Natural killer cell (primary cell): ENCODE measurements at regions not wholly inside any gene's neighbourhood (a gene's known extent, or its start where the extent isn't known, plus 50 kb on each side); places are given as distances from the start of the nearest gene placed in this dataset.
"Not testable (repeated sequence)": the region's sequence is repeated elsewhere in the genome, so short reads cannot be mapped to it uniquely, and the experiment has no call there.

ENCODE experiments used
- ATAC-seq, 3 donors: fragments of 150-1000 bp in 2 of 3; fragments of 200-7000 bp in 1 of 3; cut with Tn5 transposase; 1 replicate in 1 of 3; 2 replicates in 2 of 3; pipeline ENCODE4 v1.10.0; 2021; ENCODE audit warnings: mild to moderate bottlenecking in 2 of 3, moderate library complexity in 2 of 3
- DNase-seq, 2 donors: peaks; one replicate each; pipeline versions ENCODE4 v3.0.0 to v3.0.0-alpha.2; 2013 to 2021; ENCODE audit warnings: mixed read lengths in 1 of 2
- H3K27ac ChIP-seq: one replicate; pipeline ENCODE4 v1.5.1; 2013; ENCODE audit warnings: mild to moderate bottlenecking, low read length
- H3K27me3 ChIP-seq: one replicate; pipeline ENCODE4 v1.6.1; 2013; ENCODE audit warnings: low read length; ENCODE audit not compliant: control insufficient read depth, insufficient read depth
- H3K36me3 ChIP-seq: one replicate; pipeline ENCODE4 v1.6.1; 2013; ENCODE audit warnings: low read length; ENCODE audit not compliant: control insufficient read depth, insufficient read depth
- H3K4me1 ChIP-seq: one replicate; pipeline ENCODE4 v1.6.1; 2013; ENCODE audit warnings: low read length; ENCODE audit not compliant: control insufficient read depth, insufficient read depth
- H3K4me3 ChIP-seq: one replicate; pipeline ENCODE4 v1.5.1; 2013; ENCODE audit warnings: low read length
- H3K9me3 ChIP-seq: one replicate; pipeline ENCODE4 v1.6.1; 2013; ENCODE audit warnings: low read length; ENCODE audit not compliant: control insufficient read depth, insufficient read depth
- H3K27ac Mint-ChIP-seq, 2 donors: one replicate each; pipeline ENCODE4 v1.8.0; 2022; ENCODE audit warnings: mild to moderate bottlenecking in 2 of 2, mixed read lengths in 2 of 2, moderate library complexity in 1 of 2
- H3K27me3 Mint-ChIP-seq, 2 donors: one replicate each; pipeline ENCODE4 v1.8.0; 2022; ENCODE audit warnings: low read depth in 2 of 2, mixed read lengths in 2 of 2
- H3K36me3 Mint-ChIP-seq: one replicate; pipeline ENCODE4 v1.8.0; 2022; ENCODE audit warnings: mixed read lengths
- H3K4me1 Mint-ChIP-seq, 2 donors: one replicate each; pipeline ENCODE4 v1.8.0; 2022; ENCODE audit warnings: mixed read lengths in 2 of 2
- H3K4me3 Mint-ChIP-seq: one replicate; pipeline ENCODE4 v1.8.0; 2022; ENCODE audit warnings: mild to moderate bottlenecking, moderate library complexity, mixed read lengths
- H3K9me3 Mint-ChIP-seq, 2 donors: one replicate each; pipeline ENCODE4 v1.8.0; 2022; ENCODE audit warnings: mixed read lengths in 2 of 2
- WGBS: methylation state at CpG from one replicate; pipeline ENCODE4 v1.1.7; 2013; ENCODE audit warnings: missing lambda C conversion rate; ENCODE audit not compliant: insufficient coverage; 5-methylcytosine and 5-hydroxymethylcytosine counted together
- intact Hi-C: fragments of 100-400 bp; cut with micrococcal nuclease; formaldehyde crosslinking; loops from one replicate; pipeline ENCODE4 v1.14.2; 2022

DNA sequence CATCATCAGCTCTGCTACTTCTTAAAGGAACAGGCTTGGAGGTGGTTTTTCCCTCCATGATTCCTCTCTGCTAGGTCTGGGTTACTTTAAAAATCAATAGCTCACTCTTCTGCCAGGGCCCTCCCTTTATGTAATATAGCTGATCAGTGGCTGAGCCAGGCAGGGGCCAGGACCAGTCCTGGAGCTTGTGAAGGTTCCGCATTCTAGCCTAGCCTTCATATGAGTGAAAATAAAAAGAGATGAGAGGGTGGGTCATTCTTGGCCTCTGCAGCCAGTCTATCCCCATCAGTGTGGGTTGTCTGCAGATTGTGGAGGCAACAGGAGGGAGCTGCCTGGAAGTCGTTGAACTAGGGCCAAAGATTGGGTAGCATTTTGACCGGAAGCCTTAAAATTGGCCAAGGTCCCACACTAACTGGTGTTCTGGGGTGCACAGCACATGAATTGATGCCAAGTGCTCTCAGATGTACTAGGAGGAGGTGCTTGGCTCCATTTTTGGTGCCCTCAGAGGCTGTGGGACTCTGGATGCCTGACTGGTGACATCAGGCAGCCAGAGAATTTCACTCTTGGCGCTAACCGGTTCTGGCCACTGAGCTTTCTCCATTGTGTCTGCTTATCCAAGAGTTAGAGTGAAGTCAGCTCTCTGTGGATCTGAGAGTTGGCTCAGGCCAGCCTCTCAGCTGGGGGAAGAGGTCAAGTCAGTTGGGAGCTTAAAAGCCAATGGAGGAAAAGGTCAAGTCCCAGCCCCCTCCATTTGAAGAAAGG is 93.7 kb upstream of the FAM72C start:
- H3K4me3 ChIP-seq, H3K36me3 Mint-ChIP-seq, H3K27me3 Mint-ChIP-seq, ATAC-seq, H3K9me3 ChIP-seq, H3K36me3 ChIP-seq, H3K9me3 Mint-ChIP-seq, intact Hi-C loops, H3K4me1 Mint-ChIP-seq, H3K4me1 ChIP-seq, H3K27ac ChIP-seq, H3K4me3 Mint-ChIP-seq, H3K27me3 ChIP-seq, DNase-seq, H3K27ac Mint-ChIP-seq: not testable (repeated sequence)
- WGBS: no CpG with 5 or more reads among the region's 5 CpGs

DNA sequence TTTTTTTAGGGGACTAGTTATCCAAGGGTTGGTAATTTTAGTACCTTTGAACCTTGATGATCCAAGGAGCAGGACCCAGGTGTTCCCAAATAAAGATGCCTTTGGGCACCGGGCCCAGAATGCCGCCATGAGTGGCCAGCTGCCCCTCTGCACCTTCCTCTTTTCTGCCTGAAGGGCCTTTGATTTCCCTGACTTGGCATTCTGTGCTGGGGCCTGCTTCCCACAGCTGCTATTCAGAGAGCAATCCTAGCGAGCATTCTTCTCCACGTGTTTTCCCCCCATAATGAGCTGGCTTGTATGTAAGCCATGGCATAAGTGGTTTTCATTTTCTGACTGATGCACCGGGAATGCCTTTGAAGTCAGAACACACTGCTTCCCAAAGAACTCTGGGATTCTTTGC is 77.6 kb upstream of the FAM72C start:
- H3K27ac Mint-ChIP-seq, H3K27me3 ChIP-seq, H3K36me3 Mint-ChIP-seq, H3K4me3 ChIP-seq, H3K36me3 ChIP-seq, H3K4me1 Mint-ChIP-seq, intact Hi-C loops, H3K4me3 Mint-ChIP-seq, H3K27me3 Mint-ChIP-seq, H3K9me3 ChIP-seq, H3K27ac ChIP-seq, DNase-seq, H3K9me3 Mint-ChIP-seq, H3K4me1 ChIP-seq, ATAC-seq: not testable (repeated sequence)
- no CpG with 5 or more reads among the region's 5 CpGs for WGBS

DNA sequence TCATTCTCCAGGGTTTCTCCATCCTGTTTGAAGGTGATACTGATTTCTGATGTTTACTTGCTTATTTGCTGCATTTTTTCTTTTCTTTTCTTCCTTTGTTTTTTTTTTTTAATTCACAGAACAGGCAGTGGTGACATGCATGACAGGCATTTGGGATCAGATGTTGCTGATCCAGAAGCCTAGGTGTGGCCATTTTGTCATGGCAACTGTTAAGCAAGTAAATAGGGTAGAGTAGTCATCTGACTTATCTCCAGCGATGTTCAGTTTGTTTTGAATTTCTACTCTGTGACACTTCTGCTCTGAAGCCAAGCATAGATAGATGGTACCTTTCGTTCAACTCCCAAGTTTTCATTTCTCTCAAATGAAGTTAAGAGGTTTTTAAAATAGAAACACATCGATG is 74.9 kb upstream of the FAM72C start:
- H3K4me3 ChIP-seq, H3K36me3 Mint-ChIP-seq, H3K27me3 Mint-ChIP-seq, H3K27ac ChIP-seq, H3K4me1 Mint-ChIP-seq, H3K27ac Mint-ChIP-seq, H3K4me3 Mint-ChIP-seq, H3K9me3 ChIP-seq, H3K36me3 ChIP-seq, DNase-seq, H3K27me3 ChIP-seq, intact Hi-C loops, H3K9me3 Mint-ChIP-seq, H3K4me1 ChIP-seq, ATAC-seq: not testable (repeated sequence)
- WGBS: no CpG with 5 or more reads among the region's 3 CpGs

DNA sequence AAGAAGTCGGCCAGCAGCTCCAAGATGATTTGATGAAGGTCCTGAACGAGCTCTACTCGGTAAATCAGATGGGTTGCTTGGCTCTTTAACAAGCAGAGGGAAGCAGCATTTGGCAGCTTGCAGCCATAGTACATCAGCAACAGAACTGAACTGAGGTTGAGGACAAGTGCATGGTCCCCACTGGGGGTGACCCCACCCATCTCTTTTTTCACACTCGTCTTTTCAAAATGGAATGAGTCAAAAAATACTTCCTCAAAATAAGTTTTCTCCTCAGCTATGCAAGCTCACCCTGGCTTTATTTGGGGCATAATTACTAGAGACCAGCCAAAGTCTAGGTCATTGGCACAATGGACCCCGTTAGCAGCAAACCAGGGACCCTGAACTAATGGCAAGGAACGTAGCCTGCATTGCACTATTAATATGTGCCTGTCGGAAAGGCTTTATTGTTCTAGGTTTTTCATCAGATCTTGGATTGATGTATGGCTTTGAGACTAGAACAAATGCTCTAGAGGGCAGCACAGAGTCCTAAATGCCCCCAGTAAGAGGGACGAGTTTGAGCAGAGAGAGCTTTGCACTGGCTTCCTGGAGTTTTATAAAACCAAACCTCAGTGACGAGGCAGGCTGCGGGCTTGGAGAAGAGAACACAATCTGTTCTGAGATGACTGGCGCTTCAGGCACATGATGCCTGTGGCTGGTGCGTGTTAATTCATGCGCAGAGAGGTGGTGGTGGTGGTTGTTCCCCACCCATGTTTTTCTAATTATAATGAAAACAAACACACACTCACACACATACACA is 74.2 kb upstream of the FAM72C start:
- H3K4me1 ChIP-seq, H3K4me3 Mint-ChIP-seq, H3K36me3 Mint-ChIP-seq, H3K27ac ChIP-seq, intact Hi-C loops, H3K27me3 ChIP-seq, H3K4me3 ChIP-seq, H3K36me3 ChIP-seq, H3K9me3 Mint-ChIP-seq, H3K4me1 Mint-ChIP-seq, H3K9me3 ChIP-seq, H3K27ac Mint-ChIP-seq, H3K27me3 Mint-ChIP-seq: not testable (repeated sequence)
- WGBS: 50% methylated on average over 1 of the region's 13 CpGs
- DNase-seq (peak; percentile 15 to 59), ATAC-seq (peak; percentile 87 to 91 (median 89))

DNA sequence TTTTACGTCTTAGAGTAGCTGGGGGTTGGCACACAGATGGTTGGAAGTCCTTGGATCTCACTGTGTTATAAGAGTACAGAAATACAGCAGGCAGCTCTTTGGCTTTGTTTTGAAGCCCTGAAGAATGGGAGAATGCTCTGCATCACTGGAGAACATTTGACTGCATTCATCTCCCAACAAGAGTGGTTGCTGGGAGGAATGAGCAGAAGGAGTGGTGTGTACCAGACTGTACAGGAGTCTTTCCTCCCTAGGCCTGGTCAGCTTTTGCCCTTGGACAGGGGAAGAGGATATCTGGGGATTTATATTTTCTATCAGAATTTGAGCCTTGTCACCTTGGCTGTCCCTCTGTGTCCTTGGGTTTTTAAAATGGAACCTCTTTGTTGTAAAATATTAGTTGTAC is 70.5 kb upstream of the FAM72C start:
- WGBS: no CpG with 5 or more reads among the region's 1 CpG
- H3K36me3 Mint-ChIP-seq: not testable (repeated sequence)

DNA sequence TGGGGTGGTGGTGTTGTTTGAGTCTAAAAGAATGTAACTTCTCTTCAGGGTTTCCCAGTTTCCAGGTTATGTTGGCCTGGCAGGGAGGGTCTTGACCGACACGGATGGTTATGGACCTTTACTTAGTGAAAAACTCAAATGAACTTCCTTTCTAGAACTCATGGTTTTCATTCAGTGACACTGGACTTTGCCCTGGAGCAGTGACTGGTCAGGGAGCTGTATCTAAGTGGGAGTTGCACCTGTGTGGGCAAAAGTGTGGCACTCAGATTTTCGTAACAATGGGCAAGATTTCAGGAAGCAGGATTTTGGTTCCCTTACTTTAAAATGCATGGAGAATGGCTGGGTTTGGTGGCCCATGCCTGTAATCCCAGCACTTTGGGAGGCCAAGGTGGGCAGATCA is 68.5 kb upstream of the FAM72C start:
- H3K9me3 Mint-ChIP-seq, H3K27me3 Mint-ChIP-seq, DNase-seq, H3K36me3 ChIP-seq, H3K27me3 ChIP-seq, ATAC-seq, H3K4me1 Mint-ChIP-seq, H3K27ac ChIP-seq, H3K27ac Mint-ChIP-seq, H3K4me1 ChIP-seq, H3K4me3 ChIP-seq, H3K9me3 ChIP-seq, intact Hi-C loops, H3K4me3 Mint-ChIP-seq, H3K36me3 Mint-ChIP-seq: not testable (repeated sequence)
- WGBS: no CpG with 5 or more reads among the region's 3 CpGs

More for the DNA sequence above, 70.5 kb upstream of the FAM72C start:
- H3K27me3 ChIP-seq, H3K27ac ChIP-seq, DNase-seq, H3K4me1 Mint-ChIP-seq, H3K4me3 ChIP-seq, H3K27me3 Mint-ChIP-seq, H3K4me1 ChIP-seq, H3K9me3 ChIP-seq, H3K36me3 ChIP-seq, H3K9me3 Mint-ChIP-seq, ATAC-seq, H3K4me3 Mint-ChIP-seq, intact Hi-C loops, H3K27ac Mint-ChIP-seq: not testable (repeated sequence)

DNA sequence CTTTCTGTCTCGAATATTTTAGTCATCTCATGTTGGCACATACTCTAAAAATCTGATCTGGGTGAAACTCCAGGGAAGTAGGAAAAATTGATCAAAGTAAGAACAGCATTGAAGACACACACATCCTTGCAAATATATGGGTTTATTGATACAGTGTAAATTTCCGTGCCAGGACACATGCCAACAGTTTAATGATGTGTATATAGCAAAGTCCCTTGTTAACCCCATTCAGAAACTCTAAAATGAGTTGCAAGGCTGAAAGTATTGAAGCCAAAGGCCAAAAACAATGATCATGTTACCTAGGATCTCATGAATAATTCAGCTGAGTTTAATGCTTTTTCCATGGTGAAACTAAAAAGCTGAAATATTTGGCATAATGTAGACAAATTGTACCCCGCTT is 62.3 kb upstream of the FAM72C start:
- ATAC-seq, H3K36me3 ChIP-seq, DNase-seq, H3K4me3 ChIP-seq, H3K9me3 ChIP-seq, H3K4me1 ChIP-seq, H3K4me3 Mint-ChIP-seq, H3K27ac ChIP-seq, H3K4me1 Mint-ChIP-seq, H3K27me3 Mint-ChIP-seq, H3K27me3 ChIP-seq, H3K36me3 Mint-ChIP-seq, intact Hi-C loops, H3K27ac Mint-ChIP-seq, H3K9me3 Mint-ChIP-seq: not testable (repeated sequence)
- no CpG with 5 or more reads among the region's 3 CpGs for WGBS

DNA sequence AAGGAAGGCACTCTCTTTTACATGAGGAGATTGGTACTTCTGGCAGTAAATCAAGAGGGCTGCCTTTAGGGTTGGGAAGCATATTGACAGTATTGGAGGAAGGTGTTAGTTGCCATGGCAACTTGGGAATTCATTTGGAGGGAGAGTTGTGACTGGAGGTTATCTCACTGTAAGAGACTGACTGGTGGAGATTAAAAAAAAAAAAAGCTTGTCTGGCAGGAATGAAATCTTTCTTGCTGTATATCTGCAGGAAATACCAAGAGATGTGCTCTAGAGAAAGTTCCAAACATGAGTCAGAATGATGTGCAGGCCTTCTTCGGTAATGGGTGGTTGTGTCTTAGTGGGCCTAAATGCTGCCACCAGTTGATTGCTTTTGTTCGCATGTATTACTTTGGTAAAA is 59.8 kb upstream of the FAM72C start:
- H3K27ac ChIP-seq, H3K36me3 ChIP-seq, H3K4me1 Mint-ChIP-seq, ATAC-seq, H3K4me3 Mint-ChIP-seq, H3K4me1 ChIP-seq, H3K9me3 Mint-ChIP-seq, H3K4me3 ChIP-seq, H3K9me3 ChIP-seq, H3K27me3 ChIP-seq, H3K27me3 Mint-ChIP-seq, intact Hi-C loops, H3K36me3 Mint-ChIP-seq, DNase-seq, H3K27ac Mint-ChIP-seq: not testable (repeated sequence)
- no CpG with 5 or more reads among the region's 2 CpGs for WGBS
